ENCODE measurements at regions not wholly inside any gene's neighbourhood (a gene's known extent, or its start where the extent isn't known, plus 50 kb on each side); places are given as distances from the start of the nearest gene placed in this dataset.

DNA sequence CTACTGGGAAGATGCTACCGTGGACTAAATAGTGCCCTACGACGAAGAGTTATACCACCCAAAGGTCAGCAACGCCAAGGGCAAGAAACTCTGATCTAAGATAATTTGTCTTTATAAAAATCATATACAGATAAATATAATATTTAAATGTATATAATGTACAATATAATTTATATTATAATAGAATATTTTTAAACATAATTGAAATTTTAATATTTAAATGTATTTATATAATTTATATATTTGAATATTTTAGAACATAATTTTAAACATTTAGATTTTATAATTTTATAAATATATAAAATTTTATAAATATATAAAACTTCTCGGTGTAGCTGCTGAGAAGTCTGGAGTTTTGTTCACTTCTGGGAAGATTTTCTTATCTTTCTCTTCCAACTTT is 209.2 kb downstream of the FOXL1 start:
- H3K27me3 ChIP-seq (ENCODE audit: insufficient read depth, low read length, poor library complexity) = peaks cover 7% of the 10 kb centered on the region
- H2AFZ ChIP-seq (ENCODE audit: low read depth, low read length) = no peak overlapping the region
- H3K4me1 ChIP-seq (ENCODE audit: insufficient read depth, low read length) = no peaks in the 10 kb centered on the region
- H3K79me2 ChIP-seq (ENCODE audit: insufficient read depth, low read length) = no peaks in the 10 kb centered on the region
- TF ChIP-seq CTCF (IDR thresholded peaks at IDR 0.05; ENCODE audit: borderline replicate concordance, extremely low read depth, low read length, poor library complexity, severe bottlenecking) (no peak), EZH2 (IDR thresholded peaks at IDR 0.05; ENCODE audit: borderline replicate concordance, low read depth, low read length, severe bottlenecking) (no peak)
- H3K36me3 ChIP-seq (ENCODE audit: insufficient read depth, low read length) = no peaks in the 10 kb centered on the region
- no peak overlapping the region for H3K4me3 ChIP-seq (ENCODE audit: low read depth in 1 of 2, low read length in 2 of 2)
- H3K9me3 ChIP-seq (ENCODE audit: insufficient read depth, low read length, severe bottlenecking) = no peaks in the 10 kb centered on the region
- H4K20me1 ChIP-seq (ENCODE audit: insufficient read depth, low read length) = no peaks in the 10 kb centered on the region
- H3K27ac ChIP-seq (ENCODE audit: low read length) = no peak overlapping the region
- no peak for ATAC-seq (ENCODE audit: insufficient read depth, low read depth)
- DNase-seq = no peak
- no peak overlapping the region for H3K9ac ChIP-seq (ENCODE audit: low read depth, low read length)
- H3K4me2 ChIP-seq (ENCODE audit: insufficient read depth, low read length) = no peak overlapping the region

- DNase-seq (no peak), ATAC-seq (ENCODE audit: insufficient read depth, low read depth) (no peak)
- Histone ChIP-seq H3K79me2 (ENCODE audit: insufficient read depth, low read length) (no peaks in the 10 kb centered on the region), H3K36me3 (ENCODE audit: insufficient read depth, low read length) (no peaks in the 10 kb centered on the region), H3K27me3 (ENCODE audit: insufficient read depth, low read length, poor library complexity) (peaks cover 7% of the 10 kb centered on the region), H3K27ac (ENCODE audit: low read length) (no peak overlapping the region), H3K4me1 (ENCODE audit: insufficient read depth, low read length) (no peaks in the 10 kb centered on the region), H3K9me3 (ENCODE audit: insufficient read depth, low read length, severe bottlenecking) (no peaks in the 10 kb centered on the region), H3K9ac (ENCODE audit: low read depth, low read length) (no peak overlapping the region), H2AFZ (ENCODE audit: low read depth, low read length) (no peak overlapping the region), H3K4me3 (ENCODE audit: low read depth in 1 of 2, low read length in 2 of 2) (no peak overlapping the region), H3K4me2 (ENCODE audit: insufficient read depth, low read length) (no peak overlapping the region), H4K20me1 (ENCODE audit: insufficient read depth, low read length) (no peaks in the 10 kb centered on the region)
- TF ChIP-seq EZH2 (IDR thresholded peaks at IDR 0.05; ENCODE audit: borderline replicate concordance, low read depth, low read length, severe bottlenecking) (no peak), CTCF (IDR thresholded peaks at IDR 0.05; ENCODE audit: borderline replicate concordance, extremely low read depth, low read length, poor library complexity, severe bottlenecking) (no peak)
Observed at GRCh38 chr16:86789621-86790051, 211.3 kb downstream of the FOXL1 start.

- H3K4me2 ChIP-seq (ENCODE audit: insufficient read depth, low read length) = no peak overlapping the region
- H3K4me1 ChIP-seq (ENCODE audit: insufficient read depth, low read length) = no peaks in the 10 kb centered on the region
- no peak for DNase-seq
- H3K4me3 ChIP-seq (ENCODE audit: low read depth in 1 of 2, low read length in 2 of 2) = no peak overlapping the region
- TF ChIP-seq CTCF (IDR thresholded peaks at IDR 0.05; ENCODE audit: borderline replicate concordance, extremely low read depth, low read length, poor library complexity, severe bottlenecking) = no peak
- TF ChIP-seq EZH2 (IDR thresholded peaks at IDR 0.05; ENCODE audit: borderline replicate concordance, low read depth, low read length, severe bottlenecking) = no peak
- no peaks in the 10 kb centered on the region for H3K9me3 ChIP-seq (ENCODE audit: insufficient read depth, low read length, severe bottlenecking)
- ATAC-seq (ENCODE audit: insufficient read depth, low read depth) = no peak
- H3K9ac ChIP-seq (ENCODE audit: low read depth, low read length) = no peak overlapping the region
- H3K27ac ChIP-seq (ENCODE audit: low read length) = no peak overlapping the region
- H3K79me2 ChIP-seq (ENCODE audit: insufficient read depth, low read length) = no peaks in the 10 kb centered on the region
- peaks cover 7% of the 10 kb centered on the region for H3K27me3 ChIP-seq (ENCODE audit: insufficient read depth, low read length, poor library complexity)
- no peaks in the 10 kb centered on the region for H4K20me1 ChIP-seq (ENCODE audit: insufficient read depth, low read length)
- no peak overlapping the region for H2AFZ ChIP-seq (ENCODE audit: low read depth, low read length)
- no peaks in the 10 kb centered on the region for H3K36me3 ChIP-seq (ENCODE audit: insufficient read depth, low read length)
Observed at GRCh38 chr16:86791287-86792035, 213.1 kb downstream of the FOXL1 start.
